MM.1S (cell line): ENCODE measurements at regions not wholly inside any gene's neighbourhood (a gene's known extent, or its start where the extent isn't known, plus 50 kb on each side); places are given as distances from the start of the nearest gene placed in this dataset.

Experiments
- EZH2 ChIP-seq: fragments of 300-600 bp; sonication (generic); optimal IDR thresholded peaks from 2 replicates; pipeline ENCODE3; 2017; ENCODE audit warnings: low read depth, mild to moderate bottlenecking, antibody characterized with exemption, low read length, mixed read lengths
- TF ChIP-seq, protein P1 (sequence below): fragments of 300-600 bp; sonication (generic); IDR thresholded peaks from 2 replicates; pipeline ENCODE4 v1.5.1; 2016; ENCODE audit warnings: antibody characterized with exemption, low read length, mixed read lengths

GRCh38 chr10:71011141-71011540, 122.8 kb upstream of the PCBD1 start:
- no peak for TF ChIP-seq EZH2
- TF ChIP-seq, protein P1, sequence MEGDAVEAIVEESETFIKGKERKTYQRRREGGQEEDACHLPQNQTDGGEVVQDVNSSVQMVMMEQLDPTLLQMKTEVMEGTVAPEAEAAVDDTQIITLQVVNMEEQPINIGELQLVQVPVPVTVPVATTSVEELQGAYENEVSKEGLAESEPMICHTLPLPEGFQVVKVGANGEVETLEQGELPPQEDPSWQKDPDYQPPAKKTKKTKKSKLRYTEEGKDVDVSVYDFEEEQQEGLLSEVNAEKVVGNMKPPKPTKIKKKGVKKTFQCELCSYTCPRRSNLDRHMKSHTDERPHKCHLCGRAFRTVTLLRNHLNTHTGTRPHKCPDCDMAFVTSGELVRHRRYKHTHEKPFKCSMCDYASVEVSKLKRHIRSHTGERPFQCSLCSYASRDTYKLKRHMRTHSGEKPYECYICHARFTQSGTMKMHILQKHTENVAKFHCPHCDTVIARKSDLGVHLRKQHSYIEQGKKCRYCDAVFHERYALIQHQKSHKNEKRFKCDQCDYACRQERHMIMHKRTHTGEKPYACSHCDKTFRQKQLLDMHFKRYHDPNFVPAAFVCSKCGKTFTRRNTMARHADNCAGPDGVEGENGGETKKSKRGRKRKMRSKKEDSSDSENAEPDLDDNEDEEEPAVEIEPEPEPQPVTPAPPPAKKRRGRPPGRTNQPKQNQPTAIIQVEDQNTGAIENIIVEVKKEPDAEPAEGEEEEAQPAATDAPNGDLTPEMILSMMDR: no peak
